HepG2 (cell line): ENCODE measurements at regions not wholly inside any gene's neighbourhood (a gene's known extent, or its start where the extent isn't known, plus 50 kb on each side); places are given as distances from the start of the nearest gene placed in this dataset.
A peak's percentile ranks its signal among the peaks of the same experiment; 100 is the strongest.

Experiments
- EHMT2 ChIP-seq: fragments of 200-600 bp; sonication (generic); IDR thresholded peaks from 2 replicates; pipeline ENCODE4 v1.7.0; 2017; ENCODE audit warnings: antibody characterized with exemption, low read depth, low read length, borderline replicate concordance
- GLMP ChIP-seq: sonication (generic); formaldehyde crosslinking; IDR thresholded peaks from 2 replicates; pipeline ENCODE4 v1.9.0; 2021; ENCODE audit warnings: missing genetic modification reagents, mild to moderate bottlenecking, borderline replicate concordance
- GTF2F1 ChIP-seq: fragments of 150-350 bp; IDR thresholded peaks from 2 replicates; pipeline ENCODE4 v1.6.1; 2014; ENCODE audit warnings: low read length
- IRF1 ChIP-seq: sonication (generic); formaldehyde crosslinking; IDR thresholded peaks from 2 replicates; pipeline ENCODE4 v1.4.0; 2020; ENCODE audit warnings: low read depth, mild to moderate bottlenecking, missing genetic modification reagents
- KDM2A ChIP-seq: sonication (generic); formaldehyde crosslinking; IDR thresholded peaks from 2 replicates; pipeline ENCODE4 v1.4.0; 2020; ENCODE audit warnings: low read depth, missing genetic modification reagents, borderline replicate concordance
- LCORL ChIP-seq, 2 experiments: fragments of 450-650 bp in 1 of 2; sonication (generic) in 1 of 2; formaldehyde crosslinking in 1 of 2; IDR thresholded peaks; 2 replicates each; pipeline versions ENCODE4 v1.5.0 to v1.6.1; 2017 to 2020; ENCODE audit warnings: antibody characterized with exemption in 1 of 2, missing genetic modification reagents in 1 of 2
- NCOA2 ChIP-seq: sonication (generic); formaldehyde crosslinking; IDR thresholded peaks from 2 replicates; pipeline ENCODE4 v1.8.0; 2022; ENCODE audit warnings: inconsistent platforms
- ZBTB40 ChIP-seq, 2 experiments: fragments of 450-650 bp in 1 of 2; sonication (generic) in 1 of 2; formaldehyde crosslinking in 1 of 2; IDR thresholded peaks; 2 replicates each; pipeline versions ENCODE4 v1.6.1 to v1.8.0; 2016 to 2022; ENCODE audit warnings: antibody characterized with exemption in 1 of 2, mild to moderate bottlenecking in 1 of 2, missing genetic modification reagents in 1 of 2
- ZFAT ChIP-seq: sonication (generic); formaldehyde crosslinking; conservative IDR thresholded peaks from 2 replicates; pipeline ENCODE4 v1.8.1; 2023; ENCODE audit warnings: missing genetic modification reagents, inconsistent platforms
- ZFP91 ChIP-seq: sonication (generic); formaldehyde crosslinking; IDR thresholded peaks from 2 replicates; pipeline ENCODE4 v1.9.0; 2022; ENCODE audit warnings: missing genetic modification reagents, mild to moderate bottlenecking, borderline replicate concordance
- ZNF143 ChIP-seq: sonication (generic); formaldehyde crosslinking; IDR thresholded peaks from 2 replicates; pipeline ENCODE4 v1.4.0; 2020; ENCODE audit warnings: missing genetic modification reagents
- ZNF260 ChIP-seq: sonication (generic); formaldehyde crosslinking; IDR thresholded peaks from 2 replicates; pipeline ENCODE4 v1.4.0; 2020; ENCODE audit warnings: missing genetic modification reagents, low read depth, mild to moderate bottlenecking, borderline replicate concordance

- no peak for TF ChIP-seq GTF2F1
- peak; percentile 37; the same call in 1 of the 2 replicates for TF ChIP-seq NCOA2
- peak; percentile 81 for TF ChIP-seq ZFP91 (CRISPR knock-in tag)
- no peak for TF ChIP-seq ZNF260 (CRISPR knock-in tag)
- TF ChIP-seq ZFAT (CRISPR knock-in tag): no peak
- no peak for TF ChIP-seq ZBTB40 (IDR thresholded peaks at IDR 0.05)
- peak; percentile 22; the same call in 1 of the 2 replicates for TF ChIP-seq ZBTB40 (CRISPR knock-in tag; IDR thresholded peaks at IDR 0.05)
- TF ChIP-seq LCORL (IDR thresholded peaks at IDR 0.05): no peak
- TF ChIP-seq LCORL (CRISPR knock-in tag; IDR thresholded peaks at IDR 0.05): peak; percentile 94
- peak; percentile 88; the same call in 1 of the 2 replicates for TF ChIP-seq KDM2A (CRISPR knock-in tag)
- peak; percentile 40; the same call in 1 of the 2 replicates for TF ChIP-seq ZNF143
- TF ChIP-seq EHMT2: peak; percentile 83; the same call in 1 of the 2 replicates
- no peak for TF ChIP-seq GLMP (CRISPR knock-in tag)
- 0 out of 2 replicates have a peak, but pooled peaks have one; percentile 36 for TF ChIP-seq IRF1
These were observed 72.8 kb upstream of the ASTN2 start (continued) for GRCh38 chr9:117487555-117488175.
